Effector CD4-positive, alpha-beta T cell (primary cell): ENCODE measurements at regions not wholly inside any gene's neighbourhood (a gene's known extent, or its start where the extent isn't known, plus 50 kb on each side); places are given as distances from the start of the nearest gene placed in this dataset.

ENCODE experiments used
- DNase-seq: peaks from one replicate; pipeline ENCODE4 v3.0.0-alpha.2; 2020

DNA sequence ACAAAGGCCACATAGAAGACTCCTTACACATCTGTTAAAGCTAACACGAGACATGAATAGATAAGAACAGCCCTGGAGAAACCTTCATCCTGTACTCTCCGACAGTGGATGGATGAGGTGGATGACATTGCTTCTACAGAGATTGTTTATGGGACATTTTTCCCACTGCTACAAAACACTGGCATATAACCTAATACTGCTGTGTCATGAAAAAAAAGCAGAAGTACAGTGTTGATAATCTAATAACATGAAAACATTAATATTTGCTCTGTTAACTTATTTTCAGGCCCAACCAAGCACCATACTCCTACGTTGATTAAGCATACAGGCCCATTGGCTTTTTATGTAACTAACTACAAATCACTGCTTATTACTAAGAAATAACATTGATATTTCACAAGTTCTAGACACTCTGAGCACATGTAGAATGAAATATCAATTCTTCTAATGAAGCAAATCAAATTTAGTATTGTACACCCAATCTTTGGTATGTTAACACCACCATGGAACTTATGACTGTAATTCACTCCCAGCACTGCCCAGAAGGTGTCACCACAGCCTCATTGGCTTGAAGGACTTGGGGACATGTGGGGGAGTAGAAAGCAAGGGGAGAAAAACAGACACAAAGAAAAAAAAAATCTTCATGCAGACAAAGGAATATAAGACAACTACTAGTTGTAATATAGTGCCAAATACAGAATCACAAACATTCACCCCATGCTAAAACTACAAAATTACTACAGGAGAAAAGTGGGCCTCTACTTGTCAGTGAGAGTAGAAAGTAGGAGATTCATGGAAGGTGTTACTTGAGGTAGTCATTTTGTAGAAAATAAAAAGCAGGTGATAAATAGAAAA, 330.0 kb upstream of the PMFBP1 start:
- peak; percentile 2 for DNase-seq

DNA sequence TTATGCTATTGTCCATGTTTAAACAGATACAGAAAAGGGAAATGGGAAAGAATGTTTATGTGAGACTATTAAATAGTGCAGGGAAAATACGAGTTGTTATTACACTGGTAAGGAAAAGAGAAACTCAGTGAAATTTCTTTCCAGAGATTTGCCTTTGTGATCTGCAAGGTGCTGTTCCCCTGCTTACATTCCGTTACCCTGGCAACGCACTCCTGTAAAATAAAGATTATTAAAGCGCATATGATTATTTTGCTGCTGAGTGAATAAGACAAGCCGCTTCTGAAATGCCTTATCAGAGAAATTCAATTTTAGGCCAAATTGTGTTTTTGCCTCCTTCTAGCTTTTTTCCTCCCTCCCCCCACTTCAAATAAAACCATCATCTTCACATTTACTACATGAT, 328.6 kb upstream of the PMFBP1 start:
- no peak for DNase-seq

DNA sequence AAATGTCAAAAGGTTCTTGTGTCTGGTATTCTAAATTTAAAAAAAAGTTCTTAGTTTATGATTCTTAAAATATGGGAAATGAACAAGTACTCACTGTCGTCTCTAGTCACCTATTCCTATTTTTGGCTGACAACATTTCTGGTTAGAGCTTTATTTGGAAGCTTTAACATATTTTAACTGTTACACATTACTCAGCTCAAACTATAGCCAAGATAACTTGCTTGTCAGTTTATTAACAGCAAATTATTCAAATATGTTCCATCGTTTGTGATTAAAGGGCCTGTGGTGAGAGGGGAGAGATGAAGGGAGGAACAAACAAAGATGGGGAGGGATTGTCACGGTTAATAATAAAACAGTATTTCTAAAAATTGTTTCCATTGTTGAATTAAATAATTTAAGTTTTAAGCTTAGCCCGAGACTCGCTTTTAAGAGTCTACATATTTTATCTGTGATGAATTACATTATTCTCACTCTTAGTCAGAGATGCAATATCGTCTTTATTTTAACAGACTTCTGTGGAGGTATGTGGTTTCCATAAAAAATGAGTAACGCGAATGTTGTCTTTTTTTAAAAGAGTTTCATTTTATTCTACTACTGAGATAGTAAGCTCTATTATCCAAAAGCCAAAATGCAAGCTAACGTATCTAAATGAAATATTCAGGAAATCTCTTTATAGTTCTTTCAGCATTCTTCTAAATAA, 321.9 kb upstream of the PMFBP1 start:
- no peak for DNase-seq

- no peak for DNase-seq
Measured at GRCh38 chr16:72487283-72487682, 315.3 kb upstream of the PMFBP1 start.

GRCh38 chr16:72482695-72483094, 310.7 kb upstream of the PMFBP1 start:
- DNase-seq, result no peak

GRCh38 chr16:72481419-72481818, 309.5 kb upstream of the PMFBP1 start:
- DNase-seq, result no peak

GRCh38 chr16:72480911-72481310, 309.0 kb upstream of the PMFBP1 start:
- no peak for DNase-seq

DNA sequence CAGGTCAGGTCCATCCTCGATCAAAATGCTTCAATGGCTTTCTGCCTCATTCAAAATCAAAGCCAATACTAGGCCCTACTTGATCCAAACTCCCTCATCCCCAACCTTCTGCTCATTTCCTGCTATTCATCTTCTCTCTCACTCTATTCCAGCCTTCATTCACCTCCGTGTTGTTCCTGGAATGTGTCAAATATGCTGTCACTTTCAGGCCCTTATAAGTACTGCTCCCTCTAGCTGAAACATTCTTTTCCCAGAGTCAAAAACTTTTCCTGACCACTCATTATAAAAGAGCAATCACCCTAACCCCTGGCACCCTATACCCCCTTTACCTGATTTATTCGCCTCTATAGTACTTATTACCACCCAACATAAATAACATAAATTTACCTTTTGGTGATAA, 303.7 kb upstream of the PMFBP1 start:
- no peak for DNase-seq

GRCh38 chr16:72474501-72475123, 302.7 kb upstream of the PMFBP1 start:
- no peak for DNase-seq

- no peak for DNase-seq
Measured at GRCh38 chr16:72473631-72474030, 301.7 kb upstream of the PMFBP1 start.

- DNase-seq, result no peak
Measured at GRCh38 chr16:72471317-72471924, 299.5 kb upstream of the PMFBP1 start.

- no peak for DNase-seq
Measured at GRCh38 chr16:72470541-72470940, 298.6 kb upstream of the PMFBP1 start.

DNA sequence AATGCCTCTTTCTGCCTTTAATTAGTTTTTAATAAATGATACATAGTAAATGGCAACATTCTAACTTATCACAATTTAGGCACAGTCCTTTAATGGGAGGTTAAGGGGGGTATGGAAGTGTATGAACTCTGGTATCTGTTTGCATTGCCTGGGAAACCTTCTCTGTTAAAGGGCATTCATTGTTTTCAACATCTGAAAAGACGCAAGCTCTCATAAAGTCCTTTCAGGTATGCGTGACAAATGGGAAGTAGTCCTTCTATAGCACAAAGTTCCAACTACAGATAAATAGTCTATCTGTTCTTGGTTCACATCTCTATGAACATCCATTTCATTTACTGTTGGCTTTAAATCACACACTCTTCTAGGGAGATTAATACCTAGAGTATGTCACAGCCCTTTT, 298.0 kb upstream of the PMFBP1 start:
- no peak for DNase-seq

DNA sequence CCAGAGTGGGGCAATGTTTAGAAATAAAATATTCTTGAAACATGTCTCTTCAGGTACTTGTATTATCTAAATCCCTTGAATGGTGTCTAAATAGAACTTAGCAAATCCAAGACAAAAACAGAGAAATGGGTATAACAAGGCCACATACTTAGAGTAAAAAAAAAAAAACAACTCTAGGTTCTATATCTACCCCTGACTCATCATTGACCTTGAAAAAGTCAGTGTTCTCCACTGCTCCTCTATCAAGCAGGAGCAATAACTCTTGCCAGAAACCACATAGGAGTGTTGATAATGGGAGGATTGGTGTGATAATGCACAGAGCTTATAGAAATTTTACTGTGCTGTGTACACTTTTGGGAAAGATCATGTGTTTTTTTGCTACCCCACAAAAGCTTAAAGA, 296.6 kb upstream of the PMFBP1 start:
- DNase-seq, result no peak

DNA sequence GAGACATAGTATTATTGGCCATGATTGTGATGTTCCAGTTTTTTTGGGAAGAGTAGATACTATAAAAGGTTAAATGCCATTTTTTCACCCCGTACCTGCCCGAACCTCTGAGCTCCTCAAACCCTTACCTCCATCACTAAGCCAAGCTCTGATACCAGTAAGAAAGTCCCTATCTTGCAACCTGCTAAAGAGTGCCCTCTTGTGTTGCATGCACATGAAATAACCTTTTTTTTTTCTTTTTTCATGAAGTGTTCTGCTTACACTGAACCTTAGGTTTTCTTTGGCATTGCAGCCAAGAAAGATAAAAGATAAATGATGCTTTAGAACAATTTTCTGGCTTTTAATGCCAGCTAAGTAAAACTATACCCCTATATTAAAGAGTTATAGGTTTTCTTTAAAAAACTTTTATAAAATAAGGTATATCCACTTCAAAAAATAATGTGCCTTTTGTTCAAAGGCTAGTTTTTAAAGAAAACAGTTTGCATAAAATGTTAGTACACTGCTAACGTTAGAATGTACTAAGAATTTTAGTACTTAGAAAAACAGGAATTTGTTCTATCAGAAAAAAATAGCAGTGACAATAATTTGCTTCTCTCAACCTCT, 295.3 kb upstream of the PMFBP1 start:
- no peak for DNase-seq

DNA sequence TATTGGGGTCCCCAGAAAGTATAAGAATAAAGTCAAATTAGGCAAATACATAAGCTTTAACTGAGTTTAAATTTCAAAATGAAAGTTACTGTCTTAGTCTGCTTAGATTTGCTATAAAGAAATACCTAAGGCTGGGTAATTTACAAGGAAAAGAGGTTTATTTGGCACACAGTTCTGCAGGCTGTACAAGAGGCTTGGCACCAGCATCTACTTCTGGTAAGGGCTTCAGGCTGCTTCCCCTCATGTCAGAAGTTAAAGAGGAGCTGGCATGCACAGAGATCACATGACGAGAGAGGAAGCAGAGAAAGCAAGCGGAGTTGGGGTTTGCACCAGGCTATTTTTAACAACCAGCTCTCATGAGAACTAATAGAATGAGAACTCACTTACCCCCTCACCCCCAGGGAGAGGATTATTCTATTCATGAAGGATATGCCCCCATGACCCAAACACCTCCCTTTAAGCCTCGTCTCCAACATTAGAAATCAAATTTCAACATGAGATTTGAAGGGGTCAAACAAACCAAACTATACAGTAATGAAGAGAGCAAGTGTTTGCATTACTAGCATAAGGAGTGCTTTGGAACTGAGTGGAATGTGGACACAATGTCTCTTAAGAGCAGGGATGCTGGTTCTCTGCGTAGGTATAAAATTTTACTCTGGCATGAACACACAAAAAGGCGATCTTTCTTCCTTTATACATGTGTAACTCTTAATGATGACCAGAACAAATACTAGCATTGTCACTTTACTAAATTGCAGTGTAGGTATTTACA, 292.8 kb upstream of the PMFBP1 start:
- DNase-seq, result no peak

DNA sequence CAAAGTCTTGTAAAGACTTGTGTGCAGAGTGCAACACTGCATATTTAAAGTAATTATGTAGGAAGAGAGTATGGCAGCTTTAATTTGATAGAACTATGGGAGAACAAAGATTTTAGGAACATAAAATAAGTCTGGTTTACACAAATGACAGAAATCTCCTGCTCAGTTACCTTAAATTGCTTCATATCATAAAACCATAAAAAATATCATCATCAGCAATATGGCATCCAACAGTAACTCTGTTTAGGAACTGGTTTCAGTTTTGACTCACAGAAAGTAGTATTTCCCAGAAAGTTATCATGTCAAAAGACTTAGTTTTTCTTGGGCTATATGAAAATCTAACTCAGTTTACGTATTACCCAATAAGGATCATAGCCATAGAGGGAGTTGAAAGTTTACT, 292.1 kb upstream of the PMFBP1 start:
- no peak for DNase-seq

GRCh38 chr16:72458035-72458434, 286.1 kb upstream of the PMFBP1 start:
- DNase-seq, result no peak

GRCh38 chr16:72457243-72457940, 285.4 kb upstream of the PMFBP1 start:
- DNase-seq, result no peak

DNA sequence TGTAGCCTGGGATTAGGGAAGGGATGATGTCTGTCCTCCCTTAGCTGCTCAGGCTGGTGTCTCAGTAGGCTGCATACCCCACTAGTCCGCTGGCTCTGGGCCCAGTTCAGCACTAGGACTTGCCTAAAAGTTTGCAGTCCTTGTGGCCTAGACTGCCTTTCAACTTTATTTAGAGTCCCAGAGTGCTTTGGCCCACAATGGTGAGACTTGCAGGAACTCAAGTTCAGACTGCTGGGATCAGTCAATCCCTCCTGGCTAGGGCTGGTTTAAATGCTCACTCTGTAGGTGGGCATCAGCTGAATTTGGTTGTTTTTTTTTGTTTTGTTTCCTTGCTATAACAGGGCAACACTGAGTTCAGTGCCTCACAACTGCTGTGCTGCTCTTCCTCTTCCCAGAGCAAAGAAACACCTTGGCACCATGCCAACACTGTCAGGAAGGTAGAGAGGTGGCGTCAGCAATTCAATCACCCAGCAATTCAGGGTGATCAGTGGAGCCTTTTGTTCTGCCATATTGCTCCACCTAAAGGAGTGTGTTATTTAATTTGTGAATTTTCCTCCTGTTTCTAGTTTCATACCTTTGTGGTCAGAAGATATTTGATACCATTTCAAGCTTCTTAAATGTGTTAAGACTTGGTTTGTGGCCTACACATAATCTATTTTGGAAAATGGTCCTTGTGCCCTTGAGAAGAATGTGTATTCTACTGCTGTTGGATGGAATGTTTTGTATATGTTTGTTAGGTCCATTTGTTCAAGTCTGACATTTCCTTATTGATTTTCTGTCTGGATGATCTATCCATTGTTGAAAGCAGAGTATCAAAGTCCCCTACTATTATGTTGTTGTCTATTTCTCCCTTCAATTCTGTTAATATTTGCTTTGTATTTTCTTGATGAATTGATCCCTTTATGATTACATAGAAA, 284.0 kb upstream of the PMFBP1 start:
- no peak for DNase-seq
